ENCODE measurements at regions not wholly inside any gene's neighbourhood (a gene's known extent, or its start where the extent isn't known, plus 50 kb on each side); places are given as distances from the start of the nearest gene placed in this dataset.

GRCh38 chr6:56854086-56854485 lies 100.8 kb upstream of the BEND6 start:
- no peak for TF ChIP-seq CTCF (conservative IDR thresholded peaks at IDR 0.05; ENCODE audit: low read depth, low read length)
- DNase-seq (ENCODE audit: low read depth) = no peak
- no peak overlapping the region for H3K4me3 ChIP-seq (ENCODE audit: low read depth, low read length)

GRCh38 chr6:56853541-56853940 lies 101.4 kb upstream of the BEND6 start:
- H3K4me3 ChIP-seq (ENCODE audit: low read depth, low read length) = no peak overlapping the region
- no peak for DNase-seq (ENCODE audit: low read depth)
- TF ChIP-seq CTCF (conservative IDR thresholded peaks at IDR 0.05; ENCODE audit: low read depth, low read length) = no peak

- TF ChIP-seq CTCF (conservative IDR thresholded peaks at IDR 0.05; ENCODE audit: low read depth, low read length) = no peak
- H3K4me3 ChIP-seq (ENCODE audit: low read depth, low read length) = no peak overlapping the region
- DNase-seq (ENCODE audit: low read depth) = no peak
Measured at GRCh38 chr6:56852260-56853010, 102.5 kb upstream of the BEND6 start.

- TF ChIP-seq CTCF (conservative IDR thresholded peaks at IDR 0.05; ENCODE audit: low read depth, low read length) = peak; percentile 69
- peak overlapping the region; percentile 58 for H3K4me3 ChIP-seq (ENCODE audit: low read depth, low read length)
- DNase-seq (ENCODE audit: low read depth) = no peak
Measured at GRCh38 chr6:56851541-56852259, 103.2 kb upstream of the BEND6 start.

- peak overlapping the region; percentile 58 for H3K4me3 ChIP-seq (ENCODE audit: low read depth, low read length)
- no peak for TF ChIP-seq CTCF (conservative IDR thresholded peaks at IDR 0.05; ENCODE audit: low read depth, low read length)
- DNase-seq (ENCODE audit: low read depth) = no peak
Measured at GRCh38 chr6:56851074-56851473, 103.8 kb upstream of the BEND6 start.

- no peak for TF ChIP-seq CTCF (conservative IDR thresholded peaks at IDR 0.05; ENCODE audit: low read depth, low read length)
- peak overlapping the region; percentile 58 for H3K4me3 ChIP-seq (ENCODE audit: low read depth, low read length)
Measured at GRCh38 chr6:56850626-56851025, 104.3 kb upstream of the BEND6 start.

More at GRCh38 chr6:56850626-56851025, 104.3 kb upstream of the BEND6 start:
- no peak for DNase-seq (ENCODE audit: low read depth)

All from epithelial cell of proximal tubule (primary cell).